ENCODE measurements at regions not wholly inside any gene's neighbourhood (a gene's known extent, or its start where the extent isn't known, plus 50 kb on each side); places are given as distances from the start of the nearest gene placed in this dataset.

- H3K79me2 ChIP-seq (ENCODE audit: insufficient read depth, low read length) = no peaks in the 10 kb centered on the region
- H3K4me2 ChIP-seq (ENCODE audit: low read length) = no peak overlapping the region
- H3K4me1 ChIP-seq (ENCODE audit: insufficient read depth, low read length, severe bottlenecking) = no peaks in the 10 kb centered on the region
- H2AFZ ChIP-seq (ENCODE audit: low read length) = no peak overlapping the region
- no peaks in the 10 kb centered on the region for H3F3A ChIP-seq (ENCODE audit: insufficient read depth, low read length)
- no peaks in the 10 kb centered on the region for H3K27me3 ChIP-seq (ENCODE audit: insufficient read depth, low read length)
- H3K36me3 ChIP-seq (ENCODE audit: insufficient read depth, low read length) = no peaks in the 10 kb centered on the region
- no peaks in the 10 kb centered on the region for H3K9me3 ChIP-seq (ENCODE audit: low read length)
- no peak overlapping the region for H3K27ac ChIP-seq (ENCODE audit: low read depth, low read length, poor library complexity, severe bottlenecking)
- no peak overlapping the region for H3K4me3 ChIP-seq (ENCODE audit: low read depth, low read length, poor library complexity, severe bottlenecking)
- no peaks in the 10 kb centered on the region for H4K20me1 ChIP-seq (ENCODE audit: insufficient read depth, low read length)
- no peak overlapping the region for H3K9ac ChIP-seq (ENCODE audit: low read length)
- no peaks in the 10 kb centered on the region for H3K9me2 ChIP-seq (ENCODE audit: low read depth, low read length)
- TF ChIP-seq CTCF (IDR thresholded peaks at IDR 0.05; ENCODE audit: low read length) (no peak), EZH2 (IDR thresholded peaks at IDR 0.05; ENCODE audit: borderline replicate concordance, low read length) (no peak)
Measured at GRCh38 chr1:73727036-73727435, 470.9 kb downstream of the LRRIQ3 start.

DNA sequence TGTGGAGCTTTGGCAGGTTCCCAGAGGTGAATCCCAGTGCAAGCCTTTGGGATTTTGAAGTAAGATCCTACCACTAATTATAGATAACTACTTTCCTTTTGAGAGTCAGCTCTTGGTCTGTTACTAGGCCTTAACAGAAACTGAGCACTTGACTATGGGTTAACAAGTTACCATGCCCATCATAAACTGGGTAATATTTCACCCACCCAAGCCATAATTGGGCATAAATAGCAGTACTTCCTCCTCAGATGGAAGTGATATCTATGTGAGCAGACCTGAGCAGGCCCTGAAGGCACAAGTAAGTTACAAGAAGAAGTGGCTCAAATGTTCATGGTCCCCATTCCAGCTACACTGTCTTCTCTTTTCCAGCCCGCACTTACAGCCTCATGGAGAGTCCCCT, 475.9 kb downstream of the LRRIQ3 start:
- Histone ChIP-seq H4K20me1 (ENCODE audit: insufficient read depth, low read length) (no peaks in the 10 kb centered on the region), H3K4me2 (ENCODE audit: low read length) (no peak overlapping the region), H3K9ac (ENCODE audit: low read length) (no peak overlapping the region), H3K27ac (ENCODE audit: low read depth, low read length, poor library complexity, severe bottlenecking) (no peak overlapping the region), H2AFZ (ENCODE audit: low read length) (no peak overlapping the region), H3K36me3 (ENCODE audit: insufficient read depth, low read length) (no peaks in the 10 kb centered on the region), H3K4me1 (ENCODE audit: insufficient read depth, low read length, severe bottlenecking) (no peaks in the 10 kb centered on the region), H3K9me2 (ENCODE audit: low read depth, low read length) (no peaks in the 10 kb centered on the region), H3K4me3 (ENCODE audit: low read depth, low read length, poor library complexity, severe bottlenecking) (no peak overlapping the region), H3F3A (ENCODE audit: insufficient read depth, low read length) (no peaks in the 10 kb centered on the region), H3K9me3 (ENCODE audit: low read length) (no peaks in the 10 kb centered on the region), H3K27me3 (ENCODE audit: insufficient read depth, low read length) (no peaks in the 10 kb centered on the region), H3K79me2 (ENCODE audit: insufficient read depth, low read length) (no peaks in the 10 kb centered on the region)
- no peak for TF ChIP-seq CTCF (IDR thresholded peaks at IDR 0.05; ENCODE audit: low read length)
- no peak for TF ChIP-seq EZH2 (IDR thresholded peaks at IDR 0.05; ENCODE audit: borderline replicate concordance, low read length)

- Histone ChIP-seq H3K4me1 (ENCODE audit: insufficient read depth, low read length, severe bottlenecking) (no peaks in the 10 kb centered on the region), H4K20me1 (ENCODE audit: insufficient read depth, low read length) (no peaks in the 10 kb centered on the region), H3K9me3 (ENCODE audit: low read length) (no peaks in the 10 kb centered on the region), H3F3A (ENCODE audit: insufficient read depth, low read length) (no peaks in the 10 kb centered on the region), H3K4me2 (ENCODE audit: low read length) (no peak overlapping the region), H3K27me3 (ENCODE audit: insufficient read depth, low read length) (no peaks in the 10 kb centered on the region), H3K9me2 (ENCODE audit: low read depth, low read length) (no peaks in the 10 kb centered on the region), H3K4me3 (ENCODE audit: low read depth, low read length, poor library complexity, severe bottlenecking) (no peak overlapping the region), H3K9ac (ENCODE audit: low read length) (no peak overlapping the region), H2AFZ (ENCODE audit: low read length) (no peak overlapping the region), H3K79me2 (ENCODE audit: insufficient read depth, low read length) (no peaks in the 10 kb centered on the region), H3K36me3 (ENCODE audit: insufficient read depth, low read length) (no peaks in the 10 kb centered on the region), H3K27ac (ENCODE audit: low read depth, low read length, poor library complexity, severe bottlenecking) (no peak overlapping the region)
- no peak for TF ChIP-seq EZH2 (IDR thresholded peaks at IDR 0.05; ENCODE audit: borderline replicate concordance, low read length)
- no peak for TF ChIP-seq CTCF (IDR thresholded peaks at IDR 0.05; ENCODE audit: low read length)
Measured at GRCh38 chr1:73717976-73718375, 480.0 kb downstream of the LRRIQ3 start.

Data from OCI-LY1 (cell line).